Type B pancreatic cell (in vitro differentiated cells): ENCODE measurements at regions not wholly inside any gene's neighbourhood (a gene's known extent, or its start where the extent isn't known, plus 50 kb on each side); places are given as distances from the start of the nearest gene placed in this dataset.

ENCODE experiments used
- DNase-seq: peaks from one replicate; pipeline ENCODE4 v3.0.0; 2021; ENCODE audit warnings: mixed read lengths; ENCODE audit not compliant: unreplicated experiment; ENCODE audit errors: extremely low spot score
- H3K27ac Mint-ChIP-seq: 2 replicates; pipeline ENCODE4 v1.8.0; 2021; ENCODE audit warnings: mild to moderate bottlenecking, mixed read lengths
- H3K27me3 Mint-ChIP-seq: 2 replicates; pipeline ENCODE4 v1.8.0; 2021; ENCODE audit warnings: mixed read lengths
- H3K36me3 Mint-ChIP-seq: 2 replicates; pipeline ENCODE4 v1.8.0; 2021; ENCODE audit warnings: mixed read lengths
- H3K4me1 Mint-ChIP-seq: one replicate; pipeline ENCODE4 v1.8.0; 2021; ENCODE audit warnings: mixed read lengths; ENCODE audit not compliant: unreplicated experiment
- H3K4me3 Mint-ChIP-seq: 2 replicates; pipeline ENCODE4 v1.8.0; 2021; ENCODE audit warnings: mild to moderate bottlenecking, mixed read lengths
- H3K9me3 Mint-ChIP-seq: 2 replicates; pipeline ENCODE4 v1.8.0; 2021; ENCODE audit warnings: mixed read lengths
- TF ChIP-seq, protein P1 (sequence below): fragments of 200-600 bp; sonication (generic); conservative IDR thresholded peaks from 2 replicates; pipeline ENCODE4 v1.5.0; 2021; ENCODE audit warnings: antibody characterized with exemption, mild to moderate bottlenecking

DNA sequence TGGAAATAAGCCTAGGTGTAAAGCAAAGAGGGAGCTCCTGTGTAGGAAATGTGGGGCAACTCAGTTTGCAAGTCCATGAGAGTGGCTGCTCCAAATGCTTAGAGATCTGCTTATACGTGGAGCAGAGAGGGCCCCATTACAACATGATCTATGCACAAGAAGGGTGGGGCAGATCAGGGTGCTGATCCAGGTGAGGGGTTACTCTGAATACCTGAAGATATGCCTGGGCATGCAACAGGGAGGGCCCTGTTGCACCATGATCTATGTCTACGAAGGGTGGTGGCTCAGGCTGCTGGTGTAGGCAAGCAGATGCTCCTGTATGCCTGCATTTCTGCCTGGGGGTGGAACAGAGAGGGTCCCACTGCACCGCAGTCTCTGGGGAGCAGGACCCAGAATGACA is 1121.2 kb downstream of the RAPGEF2 start:
- TF ChIP-seq, protein P1, sequence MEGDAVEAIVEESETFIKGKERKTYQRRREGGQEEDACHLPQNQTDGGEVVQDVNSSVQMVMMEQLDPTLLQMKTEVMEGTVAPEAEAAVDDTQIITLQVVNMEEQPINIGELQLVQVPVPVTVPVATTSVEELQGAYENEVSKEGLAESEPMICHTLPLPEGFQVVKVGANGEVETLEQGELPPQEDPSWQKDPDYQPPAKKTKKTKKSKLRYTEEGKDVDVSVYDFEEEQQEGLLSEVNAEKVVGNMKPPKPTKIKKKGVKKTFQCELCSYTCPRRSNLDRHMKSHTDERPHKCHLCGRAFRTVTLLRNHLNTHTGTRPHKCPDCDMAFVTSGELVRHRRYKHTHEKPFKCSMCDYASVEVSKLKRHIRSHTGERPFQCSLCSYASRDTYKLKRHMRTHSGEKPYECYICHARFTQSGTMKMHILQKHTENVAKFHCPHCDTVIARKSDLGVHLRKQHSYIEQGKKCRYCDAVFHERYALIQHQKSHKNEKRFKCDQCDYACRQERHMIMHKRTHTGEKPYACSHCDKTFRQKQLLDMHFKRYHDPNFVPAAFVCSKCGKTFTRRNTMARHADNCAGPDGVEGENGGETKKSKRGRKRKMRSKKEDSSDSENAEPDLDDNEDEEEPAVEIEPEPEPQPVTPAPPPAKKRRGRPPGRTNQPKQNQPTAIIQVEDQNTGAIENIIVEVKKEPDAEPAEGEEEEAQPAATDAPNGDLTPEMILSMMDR = no peak
- DNase-seq = no peak
- no peaks in the 10 kb centered on the region for H3K27me3 Mint-ChIP-seq
- no peak overlapping the region for H3K4me3 Mint-ChIP-seq
- H3K27ac Mint-ChIP-seq = no peak overlapping the region
- no peaks in the 10 kb centered on the region for H3K4me1 Mint-ChIP-seq
- no peaks in the 10 kb centered on the region for H3K36me3 Mint-ChIP-seq
- peaks cover 5% of the 10 kb centered on the region for H3K9me3 Mint-ChIP-seq

DNA sequence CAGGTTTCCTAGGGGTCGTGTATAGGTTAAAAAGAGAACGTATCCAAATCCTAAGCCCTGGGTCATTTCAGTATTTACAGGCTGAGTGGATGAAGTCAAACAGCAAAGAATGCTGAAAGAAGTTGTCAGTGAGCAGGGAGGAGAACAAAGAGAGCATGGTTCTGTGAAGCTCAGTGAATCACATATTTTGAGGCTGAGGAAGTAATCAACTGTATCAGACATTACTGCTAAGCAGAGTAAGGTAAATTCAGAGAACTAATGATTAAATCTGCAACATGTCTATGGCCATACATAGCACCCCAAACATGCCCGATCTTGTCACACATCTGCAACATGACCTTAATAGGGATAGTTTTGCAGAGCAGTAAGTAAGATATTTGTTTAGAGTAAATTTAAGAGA is 1130.3 kb downstream of the RAPGEF2 start:
- Mint-ChIP-seq H3K27ac (no peak overlapping the region), H3K4me3 (no peak overlapping the region), H3K4me1 (peaks cover 9% of the 10 kb centered on the region), H3K9me3 (no peaks in the 10 kb centered on the region), H3K27me3 (no peaks in the 10 kb centered on the region), H3K36me3 (no peaks in the 10 kb centered on the region)
- TF ChIP-seq, protein P1 = no peak
- DNase-seq = no peak

DNA sequence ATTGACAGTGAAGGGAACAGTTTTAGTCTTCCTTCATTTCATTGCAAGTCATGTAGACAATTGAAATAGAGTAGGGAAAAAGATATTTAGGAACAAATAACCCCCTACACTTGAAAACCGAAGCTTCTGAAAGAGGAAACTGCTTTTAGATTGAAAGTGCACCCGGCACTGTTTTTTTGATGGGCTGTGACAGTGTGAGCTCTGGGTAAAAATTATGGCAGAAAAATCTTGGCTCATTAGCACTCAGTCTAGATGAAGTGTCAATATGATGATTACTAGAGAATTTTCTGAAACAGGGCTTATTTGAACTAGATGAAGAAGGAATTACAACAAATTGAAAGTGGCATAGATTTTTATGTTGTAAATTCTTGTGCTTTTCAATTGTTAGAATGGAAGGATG is 1132.4 kb downstream of the RAPGEF2 start:
- H3K27me3 Mint-ChIP-seq = no peaks in the 10 kb centered on the region
- H3K4me3 Mint-ChIP-seq = no peak overlapping the region
- H3K4me1 Mint-ChIP-seq = peaks cover 9% of the 10 kb centered on the region
- no peaks in the 10 kb centered on the region for H3K36me3 Mint-ChIP-seq
- no peaks in the 10 kb centered on the region for H3K9me3 Mint-ChIP-seq
- no peak for DNase-seq
- TF ChIP-seq, protein P1 = no peak
- H3K27ac Mint-ChIP-seq = no peak overlapping the region

DNA sequence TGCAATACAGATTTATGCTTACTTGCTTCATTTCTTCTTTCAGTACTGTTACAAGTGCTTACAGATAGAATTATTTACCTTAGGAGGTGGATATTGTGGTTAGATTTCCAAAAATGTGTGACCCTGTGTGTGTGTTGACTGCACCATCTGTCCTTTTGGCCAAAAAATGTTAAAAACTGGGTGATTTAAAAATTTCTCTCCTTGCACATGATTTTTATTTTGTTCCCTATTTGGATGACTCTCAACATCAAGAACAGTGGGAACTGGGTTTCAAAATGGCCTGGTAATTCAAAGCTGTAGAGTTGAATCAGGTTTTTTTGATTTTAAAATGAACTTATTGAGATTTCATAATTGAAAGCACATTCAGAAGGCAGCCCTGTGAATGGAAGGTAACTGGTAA is 1132.9 kb downstream of the RAPGEF2 start:
- peaks cover 9% of the 10 kb centered on the region for H3K4me1 Mint-ChIP-seq
- DNase-seq = no peak
- no peak overlapping the region for H3K4me3 Mint-ChIP-seq
- no peaks in the 10 kb centered on the region for H3K27me3 Mint-ChIP-seq
- H3K36me3 Mint-ChIP-seq = no peaks in the 10 kb centered on the region
- H3K27ac Mint-ChIP-seq = no peak overlapping the region
- TF ChIP-seq, protein P1 = no peak
- no peaks in the 10 kb centered on the region for H3K9me3 Mint-ChIP-seq

DNA sequence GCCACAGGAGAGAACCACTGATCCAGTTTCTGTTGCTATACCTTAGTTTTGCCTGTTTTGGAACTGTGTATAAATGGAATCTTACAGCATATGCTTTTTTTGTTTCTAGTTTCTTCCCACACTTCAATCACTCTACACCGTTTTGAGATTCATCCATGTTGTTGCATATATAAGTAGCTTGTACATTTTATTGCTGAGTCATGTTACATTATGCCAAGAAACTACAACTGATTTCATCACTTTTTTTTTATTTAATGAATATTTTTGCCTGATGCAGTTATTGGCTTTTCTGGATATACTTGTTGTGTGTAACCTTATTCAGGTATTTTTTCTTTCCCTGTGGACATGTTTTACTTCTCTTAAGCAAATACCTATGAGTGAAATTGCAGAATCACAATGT is 1135.9 kb downstream of the RAPGEF2 start:
- TF ChIP-seq, protein P1 = no peak
- H3K9me3 Mint-ChIP-seq = no peaks in the 10 kb centered on the region
- no peaks in the 10 kb centered on the region for H3K27me3 Mint-ChIP-seq
- no peak for DNase-seq
- H3K27ac Mint-ChIP-seq = no peak overlapping the region
- H3K4me3 Mint-ChIP-seq = no peak overlapping the region
- H3K4me1 Mint-ChIP-seq = no peaks in the 10 kb centered on the region
- no peaks in the 10 kb centered on the region for H3K36me3 Mint-ChIP-seq

DNA sequence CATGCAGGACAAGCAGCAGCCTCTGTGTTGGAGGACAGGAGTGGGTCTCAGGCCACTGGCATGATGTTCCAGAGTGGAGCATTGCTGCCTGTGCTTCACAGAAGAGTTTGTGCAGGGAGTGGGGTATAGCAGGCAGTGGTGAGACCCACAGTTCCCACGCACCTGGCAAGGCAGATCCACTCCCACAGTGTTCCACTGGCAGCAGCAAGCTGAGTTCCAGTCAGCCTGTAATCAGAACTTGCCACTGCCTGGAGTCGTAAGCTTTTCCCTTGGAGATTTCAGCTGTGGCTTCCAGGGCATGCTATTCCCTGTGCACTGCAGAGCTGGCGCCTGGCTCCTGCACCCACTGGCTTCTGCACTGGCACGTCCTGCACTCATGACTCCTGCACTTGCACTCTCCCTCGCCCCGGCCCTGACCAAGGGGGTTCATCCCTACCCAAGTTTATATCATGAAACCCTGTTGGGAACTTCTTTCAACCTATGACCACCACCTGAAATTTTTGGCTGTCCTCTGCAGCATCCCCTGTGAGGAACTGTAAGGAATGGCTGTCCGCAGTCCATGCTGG is 1144.3 kb downstream of the RAPGEF2 start:
- Mint-ChIP-seq H3K36me3 (no peaks in the 10 kb centered on the region), H3K27ac (no peak overlapping the region), H3K4me1 (no peaks in the 10 kb centered on the region), H3K27me3 (no peaks in the 10 kb centered on the region), H3K4me3 (no peak overlapping the region), H3K9me3 (no peaks in the 10 kb centered on the region)
- no peak for DNase-seq
- TF ChIP-seq, protein P1 = no peak
